MM.1S (cell line): ENCODE measurements at regions not wholly inside any gene's neighbourhood (a gene's known extent, or its start where the extent isn't known, plus 50 kb on each side); places are given as distances from the start of the nearest gene placed in this dataset.
A peak's percentile ranks its signal among the peaks of the same experiment; 100 is the strongest.

ENCODE experiments used
- DNase-seq: peaks from one replicate; pipeline ENCODE4 v3.0.0-alpha.2; 2015
- H2AFZ ChIP-seq: fragments of 300-600 bp; sonication (generic); 2 replicates; pipeline ENCODE4 v1.6.0; 2016; ENCODE audit warnings: antibody characterized with exemption, low read length
- H3F3A ChIP-seq: fragments of 300-600 bp; sonication (generic); 2 replicates; pipeline ENCODE4 v1.6.1; 2016; ENCODE audit warnings: mild to moderate bottlenecking, antibody characterized with exemption, low read length, moderate library complexity, mixed read lengths; ENCODE audit not compliant: insufficient read depth
- H3K27ac ChIP-seq: fragments of 300-600 bp; sonication (generic); 2 replicates; pipeline ENCODE4 v1.5.1; 2016; ENCODE audit warnings: mild to moderate bottlenecking, low read length
- H3K27me3 ChIP-seq: fragments of 300-600 bp; sonication (generic); replicated peaks from 2 replicates; pipeline ENCODE4 v1.6.0; 2016; ENCODE audit warnings: low read length; ENCODE audit not compliant: insufficient read depth
- H3K36me3 ChIP-seq: fragments of 300-600 bp; sonication (generic); replicated peaks from 2 replicates; pipeline ENCODE4 v1.6.1; 2016; ENCODE audit warnings: mild to moderate bottlenecking, low read length, mixed read lengths; ENCODE audit not compliant: insufficient read depth
- H3K4me1 ChIP-seq: fragments of 300-600 bp; sonication (generic); 2 replicates; pipeline ENCODE4 v1.6.1; 2016; ENCODE audit warnings: low read length, mixed read lengths
- H3K4me2 ChIP-seq: fragments of 300-600 bp; sonication (generic); 2 replicates; pipeline ENCODE4 v1.6.0; 2016; ENCODE audit warnings: low read depth, low read length
- H3K4me3 ChIP-seq: fragments of 300-600 bp; sonication (generic); 2 replicates; pipeline ENCODE4 v1.5.1; 2016; ENCODE audit warnings: low read length, mixed read lengths
- H3K79me2 ChIP-seq: fragments of 300-600 bp; sonication (generic); 2 replicates; pipeline ENCODE4 v1.6.1; 2016; ENCODE audit warnings: mixed run types, low read length, mixed read lengths
- H3K9ac ChIP-seq: fragments of 300-600 bp; sonication (generic); 2 replicates; pipeline ENCODE4 v1.6.1; 2016; ENCODE audit warnings: low read length, mixed read lengths
- H3K9me2 ChIP-seq: fragments of 300-600 bp; sonication (generic); replicated peaks from 2 replicates; pipeline ENCODE4 v1.6.1; 2016; ENCODE audit warnings: mild to moderate bottlenecking, low read length, mixed read lengths; ENCODE audit not compliant: insufficient read depth
- H3K9me3 ChIP-seq: fragments of 300-600 bp; sonication (generic); replicated peaks from 2 replicates; pipeline ENCODE4 v1.6.1; 2016; ENCODE audit warnings: mild to moderate bottlenecking, low read length, mixed read lengths; ENCODE audit not compliant: insufficient read depth
- H4K20me1 ChIP-seq: fragments of 300-600 bp; sonication (generic); 2 replicates; pipeline ENCODE4 v1.6.1; 2016; ENCODE audit warnings: mild to moderate bottlenecking, low read length, moderate library complexity, mixed read lengths; ENCODE audit not compliant: insufficient read depth
- EZH2 ChIP-seq: fragments of 300-600 bp; sonication (generic); optimal IDR thresholded peaks from 2 replicates; pipeline ENCODE3; 2017; ENCODE audit warnings: low read depth, mild to moderate bottlenecking, antibody characterized with exemption, low read length, mixed read lengths
- EZH2phosphoT487 ChIP-seq: fragments of 300-600 bp; sonication (generic); IDR thresholded peaks from 2 replicates; pipeline ENCODE4 v1.6.1; 2018; ENCODE audit warnings: antibody characterized with exemption, low read length
- TF ChIP-seq, protein P1 (sequence below): fragments of 300-600 bp; sonication (generic); IDR thresholded peaks from 2 replicates; pipeline ENCODE4 v1.5.1; 2016; ENCODE audit warnings: antibody characterized with exemption, low read length, mixed read lengths

DNA sequence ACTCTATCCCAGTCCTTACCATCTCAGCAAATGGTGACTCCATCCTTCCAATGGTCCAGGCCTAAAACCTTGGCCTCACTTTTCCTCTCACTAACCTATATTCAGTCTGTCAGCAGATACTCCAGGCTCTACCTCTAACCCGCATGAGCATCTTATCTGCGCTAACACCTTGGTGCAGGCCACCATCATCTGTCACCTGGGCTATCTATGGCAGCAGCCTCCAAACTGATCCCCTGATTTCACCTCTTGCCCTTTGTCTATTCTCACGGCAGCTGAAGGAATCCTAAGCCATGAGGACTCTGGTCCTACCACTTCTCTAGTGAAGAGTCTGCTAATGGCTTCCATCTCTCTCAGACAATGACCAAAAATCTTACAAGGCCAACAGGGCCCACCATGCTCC is 57.9 kb upstream of the CCL1 start:
- Histone ChIP-seq H3K9me2 (no peaks in the 10 kb centered on the region), H3F3A (no peaks in the 10 kb centered on the region), H3K4me3 (no peak overlapping the region), H3K27me3 (no peaks in the 10 kb centered on the region), H3K4me2 (no peak overlapping the region), H4K20me1 (no peaks in the 10 kb centered on the region), H3K4me1 (0 out of 2 replicates have a peak, but pooled peaks cover 5% of the 10 kb centered on the region), H2AFZ (no peak overlapping the region), H3K79me2 (no peaks in the 10 kb centered on the region), H3K27ac (no peak overlapping the region), H3K9ac (no peak overlapping the region), H3K9me3 (no peaks in the 10 kb centered on the region), H3K36me3 (no peaks in the 10 kb centered on the region)
- DNase-seq, result no peak
- TF ChIP-seq EZH2phosphoT487, result no peak
- TF ChIP-seq, protein P1, sequence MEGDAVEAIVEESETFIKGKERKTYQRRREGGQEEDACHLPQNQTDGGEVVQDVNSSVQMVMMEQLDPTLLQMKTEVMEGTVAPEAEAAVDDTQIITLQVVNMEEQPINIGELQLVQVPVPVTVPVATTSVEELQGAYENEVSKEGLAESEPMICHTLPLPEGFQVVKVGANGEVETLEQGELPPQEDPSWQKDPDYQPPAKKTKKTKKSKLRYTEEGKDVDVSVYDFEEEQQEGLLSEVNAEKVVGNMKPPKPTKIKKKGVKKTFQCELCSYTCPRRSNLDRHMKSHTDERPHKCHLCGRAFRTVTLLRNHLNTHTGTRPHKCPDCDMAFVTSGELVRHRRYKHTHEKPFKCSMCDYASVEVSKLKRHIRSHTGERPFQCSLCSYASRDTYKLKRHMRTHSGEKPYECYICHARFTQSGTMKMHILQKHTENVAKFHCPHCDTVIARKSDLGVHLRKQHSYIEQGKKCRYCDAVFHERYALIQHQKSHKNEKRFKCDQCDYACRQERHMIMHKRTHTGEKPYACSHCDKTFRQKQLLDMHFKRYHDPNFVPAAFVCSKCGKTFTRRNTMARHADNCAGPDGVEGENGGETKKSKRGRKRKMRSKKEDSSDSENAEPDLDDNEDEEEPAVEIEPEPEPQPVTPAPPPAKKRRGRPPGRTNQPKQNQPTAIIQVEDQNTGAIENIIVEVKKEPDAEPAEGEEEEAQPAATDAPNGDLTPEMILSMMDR, result no peak
- TF ChIP-seq EZH2, result no peak

DNA sequence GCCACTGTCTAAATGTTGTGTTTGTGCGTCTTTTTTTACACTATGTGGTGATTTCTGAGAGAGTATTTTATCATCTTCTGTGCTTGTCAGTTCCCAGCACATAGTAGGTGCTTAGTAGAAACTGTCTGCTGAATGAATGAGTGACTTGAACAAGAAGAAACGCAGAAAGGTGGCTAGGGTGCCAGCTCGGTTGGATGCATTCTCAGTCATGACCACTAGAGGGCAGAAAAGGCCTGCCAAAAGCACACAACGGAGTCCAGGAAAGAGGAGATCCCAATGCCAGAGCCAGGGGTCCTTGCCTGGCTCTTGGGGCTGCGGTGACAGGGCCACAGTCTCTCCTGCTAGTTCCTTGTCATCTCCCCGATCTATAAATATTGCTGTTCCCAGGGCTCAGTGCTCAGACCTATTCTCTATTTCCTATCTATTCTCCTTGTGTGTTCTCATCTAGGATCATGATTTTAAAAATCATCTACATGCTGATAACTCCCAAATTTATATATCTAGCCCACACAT is 57.3 kb upstream of the CCL1 start:
- no peaks in the 10 kb centered on the region for H3K27me3 ChIP-seq
- H3F3A ChIP-seq, result no peaks in the 10 kb centered on the region
- no peak overlapping the region for H3K4me3 ChIP-seq
- H3K27ac ChIP-seq, result no peak overlapping the region
- 0 out of 2 replicates have a peak, but pooled peaks cover 5% of the 10 kb centered on the region for H3K4me1 ChIP-seq
- no peak overlapping the region for H3K4me2 ChIP-seq
- no peaks in the 10 kb centered on the region for H4K20me1 ChIP-seq
- no peak overlapping the region for H2AFZ ChIP-seq
- TF ChIP-seq, protein P1, result peak; percentile 97
- no peak for TF ChIP-seq EZH2
- no peaks in the 10 kb centered on the region for H3K9me2 ChIP-seq
- DNase-seq, result peak; percentile 72
- no peak overlapping the region for H3K9ac ChIP-seq
- H3K79me2 ChIP-seq, result no peaks in the 10 kb centered on the region
- H3K9me3 ChIP-seq, result no peaks in the 10 kb centered on the region
- no peaks in the 10 kb centered on the region for H3K36me3 ChIP-seq

DNA sequence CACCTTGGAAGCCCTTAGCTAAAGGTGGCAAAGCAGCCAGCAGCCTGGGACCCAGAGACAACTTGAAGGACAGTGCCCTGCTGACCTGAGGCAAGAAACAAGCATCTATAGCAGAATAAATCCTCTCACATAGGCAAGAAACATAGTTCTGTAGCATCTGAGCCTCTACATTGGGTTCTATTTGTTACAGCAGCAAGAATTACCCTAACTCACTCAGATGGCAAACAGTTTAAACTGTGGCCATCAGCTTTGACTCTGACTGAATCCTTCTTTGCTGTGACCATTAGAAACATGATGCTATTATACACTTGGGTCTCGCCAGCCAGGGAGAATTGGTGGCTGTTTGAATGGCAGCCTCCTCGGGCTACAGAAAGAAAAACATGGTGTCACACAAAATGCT is 53.1 kb upstream of the CCL1 start:
- no peak overlapping the region for H3K9ac ChIP-seq
- H3K4me1 ChIP-seq, result 0 out of 2 replicates have a peak, but pooled peaks cover 5% of the 10 kb centered on the region
- no peaks in the 10 kb centered on the region for H4K20me1 ChIP-seq
- no peak for DNase-seq
- H3F3A ChIP-seq, result no peaks in the 10 kb centered on the region
- no peaks in the 10 kb centered on the region for H3K9me3 ChIP-seq
- H3K27ac ChIP-seq, result no peak overlapping the region
- TF ChIP-seq, protein P1, result no peak
- TF ChIP-seq EZH2phosphoT487 (no peak), EZH2 (no peak)
- H3K79me2 ChIP-seq, result no peaks in the 10 kb centered on the region
- H3K4me3 ChIP-seq, result no peak overlapping the region
- no peaks in the 10 kb centered on the region for H3K9me2 ChIP-seq
- no peak overlapping the region for H2AFZ ChIP-seq
- no peak overlapping the region for H3K4me2 ChIP-seq
- H3K36me3 ChIP-seq, result no peaks in the 10 kb centered on the region
- no peaks in the 10 kb centered on the region for H3K27me3 ChIP-seq
